ENCODE measurements at regions not wholly inside any gene's neighbourhood (a gene's known extent, or its start where the extent isn't known, plus 50 kb on each side); places are given as distances from the start of the nearest gene placed in this dataset.

- Histone ChIP-seq H2AK5ac (ENCODE audit: low read depth, low read length) (no peak overlapping the region), H3K56ac (ENCODE audit: extremely low read depth, insufficient read depth, low read length) (no peak overlapping the region), H3K79me1 (ENCODE audit: low read depth in 1 of 2, low read length in 2 of 2) (no peaks in the 10 kb centered on the region), H4K91ac (ENCODE audit: insufficient read depth, low read depth, low read length) (no peak overlapping the region), H3K4me2 (ENCODE audit: low read depth, low read length) (no peak overlapping the region), H3K4me1 (ENCODE audit: control insufficient read depth, insufficient read depth, low read length) (no peaks in the 10 kb centered on the region), H2BK5ac (ENCODE audit: low read depth, low read length, poor library complexity, severe bottlenecking) (no peak overlapping the region), H3K4ac (ENCODE audit: low read depth, low read length) (no peak overlapping the region), H3K9me1 (ENCODE audit: insufficient read depth, low read length) (no peaks in the 10 kb centered on the region), H3K9ac (ENCODE audit: low read depth, low read length) (no peak overlapping the region), H4K20me1 (ENCODE audit: insufficient read depth, low read length) (no peaks in the 10 kb centered on the region), H3K23ac (ENCODE audit: low read depth, low read length) (no peak overlapping the region), H2BK15ac (ENCODE audit: low read depth, low read length) (no peak overlapping the region), H4K5ac (ENCODE audit: low read depth, low read length) (no peak overlapping the region), H2BK20ac (ENCODE audit: low read depth, low read length) (no peak overlapping the region), H2BK120ac (ENCODE audit: low read depth, low read length) (no peak overlapping the region), H3K14ac (replicated peaks; ENCODE audit: low read depth, low read length) (no peak overlapping the region), H3K18ac (ENCODE audit: low read depth, low read length) (no peak overlapping the region), H2AFZ (replicated peaks; ENCODE audit: low read length, poor library complexity) (no peak overlapping the region), H4K8ac (ENCODE audit: low read depth in 2 of 2, low read length in 2 of 2) (no peak overlapping the region), H3K27ac (ENCODE audit: insufficient read depth, low read length) (no peak overlapping the region), H2AK9ac (replicated peaks; ENCODE audit: low read depth, low read length, poor library complexity) (no peak overlapping the region), H3K4me3 (ENCODE audit: insufficient read depth, low read depth, low read length) (no peak overlapping the region), H3K27me3 (ENCODE audit: control insufficient read depth, insufficient read depth, low read length) (no peaks in the 10 kb centered on the region), H3K36me3 (ENCODE audit: control insufficient read depth, insufficient read depth, low read length) (no peaks in the 10 kb centered on the region), H3K9me3 (ENCODE audit: control insufficient read depth, insufficient read depth, low read length) (no peaks in the 10 kb centered on the region)
- WGBS, 2 experiments (ENCODE audit: extremely low coverage in 2 of 2, insufficient read length in 1 of 2), result 30% methylated on average over 2 of the region's 10 CpGs; no CpG with 5 or more reads in 1 of the 2 experiments
- BruUV-seq (replicated peaks), result no TSS peak
- TF ChIP-seq CEBPB (IDR thresholded peaks at IDR 0.05; ENCODE audit: low read depth, low read length) (no peak), BHLHE40 (IDR thresholded peaks at IDR 0.05; ENCODE audit: low read depth, low read length) (no peak), RCOR1 (IDR thresholded peaks at IDR 0.05; ENCODE audit: insufficient replicate concordance, low read length) (no peak), MAZ (IDR thresholded peaks at IDR 0.05; ENCODE audit: borderline replicate concordance, low read depth, low read length) (no peak), MAFK (IDR thresholded peaks at IDR 0.05; ENCODE audit: low read depth, low read length) (no peak), ELK1 (IDR thresholded peaks at IDR 0.05; ENCODE audit: borderline replicate concordance, low read depth, low read length) (no peak), CTCF (conservative IDR thresholded peaks at IDR 0.05; ENCODE audit: low read depth, low read length) (no peak), NFE2L2 (IDR thresholded peaks at IDR 0.05; ENCODE audit: low read depth, low read length) (no peak), RAD21 (IDR thresholded peaks at IDR 0.05; ENCODE audit: low read length) (no peak), CHD1 (IDR thresholded peaks at IDR 0.05; ENCODE audit: low read depth, low read length) (no peak)
- TF ChIP-seq, protein P1, sequence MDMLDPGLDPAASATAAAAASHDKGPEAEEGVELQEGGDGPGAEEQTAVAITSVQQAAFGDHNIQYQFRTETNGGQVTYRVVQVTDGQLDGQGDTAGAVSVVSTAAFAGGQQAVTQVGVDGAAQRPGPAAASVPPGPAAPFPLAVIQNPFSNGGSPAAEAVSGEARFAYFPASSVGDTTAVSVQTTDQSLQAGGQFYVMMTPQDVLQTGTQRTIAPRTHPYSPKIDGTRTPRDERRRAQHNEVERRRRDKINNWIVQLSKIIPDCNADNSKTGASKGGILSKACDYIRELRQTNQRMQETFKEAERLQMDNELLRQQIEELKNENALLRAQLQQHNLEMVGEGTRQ (IDR thresholded peaks at IDR 0.05; ENCODE audit: low read depth, low read length), result no peak
- ChIA-PET CTCF (no interaction called here), POLR2A (ENCODE audit: unreplicated experiment) (no interaction called here)
- ATAC-seq (ENCODE audit: low read depth) (no peak), DNase-seq (no peak)
- dilution Hi-C loops (cut with HindIII; ENCODE audit: low sequenced_read_pairs, unreplicated experiment), result no loop called here
- intact Hi-C loops (cut with micrococcal nuclease), result no loop called here
- in situ Hi-C loops (cut with MboI; ENCODE audit: low sequenced_read_pairs), result no loop called here
These were observed 140.0 kb downstream of the ASCL4 start for GRCh38 chr12:107914460-107914977.

Data from IMR-90 (cell line).